PC-3 (cell line): ENCODE measurements at regions not wholly inside any gene's neighbourhood (a gene's known extent, or its start where the extent isn't known, plus 50 kb on each side); places are given as distances from the start of the nearest gene placed in this dataset.

ENCODE experiments used
- EZH2 ChIP-seq: fragments of 300-600 bp; sonication (generic); IDR thresholded peaks from one replicate; pipeline ENCODE4 v1.6.1; 2017; ENCODE audit warnings: antibody characterized with exemption, mild to moderate bottlenecking, low read length; ENCODE audit not compliant: unreplicated experiment
- TF ChIP-seq, protein P1 (sequence below): fragments of 300-600 bp; sonication (generic); conservative IDR thresholded peaks from 2 replicates; pipeline ENCODE4 v1.5.1; 2017; ENCODE audit warnings: antibody characterized with exemption, low read depth, mild to moderate bottlenecking, low read length

DNA sequence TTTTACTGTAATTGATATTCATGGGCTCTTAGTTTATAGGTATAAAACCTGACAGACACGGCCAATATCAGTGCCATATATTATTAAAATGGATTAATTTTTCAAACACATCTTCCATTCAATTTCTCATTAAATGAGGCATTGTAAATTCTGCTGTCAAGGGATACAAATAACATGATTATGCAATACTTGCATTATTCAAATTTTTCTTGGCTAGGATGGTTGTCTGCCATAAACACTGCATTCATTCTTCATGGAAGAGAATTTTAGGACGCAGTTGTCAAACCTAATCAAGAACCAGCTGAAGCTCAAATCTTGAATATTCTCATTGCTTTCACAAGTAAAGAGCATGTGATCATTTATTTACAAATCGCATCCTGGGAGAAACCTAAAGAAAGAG is 255.6 kb downstream of the RDH14 start:
- TF ChIP-seq, protein P1, sequence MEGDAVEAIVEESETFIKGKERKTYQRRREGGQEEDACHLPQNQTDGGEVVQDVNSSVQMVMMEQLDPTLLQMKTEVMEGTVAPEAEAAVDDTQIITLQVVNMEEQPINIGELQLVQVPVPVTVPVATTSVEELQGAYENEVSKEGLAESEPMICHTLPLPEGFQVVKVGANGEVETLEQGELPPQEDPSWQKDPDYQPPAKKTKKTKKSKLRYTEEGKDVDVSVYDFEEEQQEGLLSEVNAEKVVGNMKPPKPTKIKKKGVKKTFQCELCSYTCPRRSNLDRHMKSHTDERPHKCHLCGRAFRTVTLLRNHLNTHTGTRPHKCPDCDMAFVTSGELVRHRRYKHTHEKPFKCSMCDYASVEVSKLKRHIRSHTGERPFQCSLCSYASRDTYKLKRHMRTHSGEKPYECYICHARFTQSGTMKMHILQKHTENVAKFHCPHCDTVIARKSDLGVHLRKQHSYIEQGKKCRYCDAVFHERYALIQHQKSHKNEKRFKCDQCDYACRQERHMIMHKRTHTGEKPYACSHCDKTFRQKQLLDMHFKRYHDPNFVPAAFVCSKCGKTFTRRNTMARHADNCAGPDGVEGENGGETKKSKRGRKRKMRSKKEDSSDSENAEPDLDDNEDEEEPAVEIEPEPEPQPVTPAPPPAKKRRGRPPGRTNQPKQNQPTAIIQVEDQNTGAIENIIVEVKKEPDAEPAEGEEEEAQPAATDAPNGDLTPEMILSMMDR = no peak
- no peak for TF ChIP-seq EZH2
